Liver (tissue), 8 donors: ENCODE measurements at regions not wholly inside any gene's neighbourhood (a gene's known extent, or its start where the extent isn't known, plus 50 kb on each side); places are given as distances from the start of the nearest gene placed in this dataset.

Experiments used
- DNase-seq: peaks from one replicate; pipeline ENCODE4 v3.0.0-alpha.2; 2017; ENCODE audit warnings: low spot score
- H3K27ac ChIP-seq, 2 donors: one replicate each; pipeline ENCODE4 v1.7.0; 2013; ENCODE audit warnings: inconsistent platforms in 2 of 2, low read length in 2 of 2, control low read depth in 1 of 2, low read depth in 1 of 2, mild to moderate bottlenecking in 1 of 2
- H3K27me3 ChIP-seq, 4 donors: one replicate each; pipeline versions ENCODE4 v1.6.1 to v1.7.0; 2013; ENCODE audit warnings: low read length in 3 of 4, inconsistent platforms in 1 of 4, mild to moderate bottlenecking in 1 of 4, moderate library complexity in 1 of 4; ENCODE audit not compliant: control insufficient read depth in 4 of 4, insufficient read depth in 4 of 4
- H3K36me3 ChIP-seq, 4 donors: one replicate each; pipeline versions ENCODE4 v1.6.1 to v1.7.0; 2013; ENCODE audit warnings: low read length in 3 of 4, mild to moderate bottlenecking in 3 of 4, low read depth in 1 of 4, moderate library complexity in 1 of 4; ENCODE audit not compliant: control insufficient read depth in 4 of 4, insufficient read depth in 3 of 4
- H3K4me1 ChIP-seq, 4 donors: one replicate each; pipeline versions ENCODE4 v1.6.1 to v1.7.0; 2013; ENCODE audit warnings: low read length in 3 of 4, mild to moderate bottlenecking in 3 of 4, moderate library complexity in 1 of 4; ENCODE audit not compliant: control insufficient read depth in 4 of 4, insufficient read depth in 4 of 4
- H3K4me3 ChIP-seq, 3 donors: one replicate each; pipeline versions ENCODE4 v1.6.1 to v1.7.0; 2013; ENCODE audit warnings: low read length in 3 of 3, control low read depth in 1 of 3, low read depth in 1 of 3, mild to moderate bottlenecking in 1 of 3
- H3K9ac ChIP-seq, 2 donors: one replicate each; pipeline ENCODE4 v1.7.0; 2013; ENCODE audit warnings: low read length in 2 of 2, mild to moderate bottlenecking in 2 of 2, moderate library complexity in 2 of 2, control low read depth in 1 of 2, low read depth in 1 of 2
- H3K9me3 ChIP-seq, 4 donors: one replicate each; pipeline versions ENCODE4 v1.6.1 to v1.7.0; 2013; ENCODE audit warnings: low read length in 3 of 4; ENCODE audit not compliant: control insufficient read depth in 4 of 4
- CTCF ChIP-seq: fragments of 150-350 bp; IDR thresholded peaks from 2 replicates; pipeline ENCODE4 v1.5.1; 2017; ENCODE audit warnings: improper control_type of control experiment, low read depth, low read length; ENCODE audit not compliant: missing input control
- EGR1 ChIP-seq, 2 donors: IDR thresholded peaks; 2 replicates each; pipeline ENCODE4 v1.6.1; 2016 to 2018; ENCODE audit warnings: antibody characterized with exemption in 2 of 2, low read depth in 2 of 2
- FOXA1 ChIP-seq: IDR thresholded peaks from 2 replicates; pipeline ENCODE4 v1.6.1; 2016; ENCODE audit warnings: antibody characterized with exemption
- FOXA2 ChIP-seq: IDR thresholded peaks from 2 replicates; pipeline ENCODE4 v1.6.1; 2016; ENCODE audit warnings: antibody characterized with exemption
- GABPA ChIP-seq, 2 donors: IDR thresholded peaks in 1 of 2; conservative IDR thresholded peaks in 1 of 2; 2 replicates each; pipeline ENCODE4 v1.6.1; 2016; ENCODE audit warnings: antibody characterized with exemption in 2 of 2, mild to moderate bottlenecking in 1 of 2, moderate library complexity in 1 of 2
- HNF4A ChIP-seq, 2 donors: conservative IDR thresholded peaks; 2 replicates each; pipeline ENCODE4 v1.6.1; 2016; ENCODE audit warnings: antibody characterized with exemption in 2 of 2, mild to moderate bottlenecking in 2 of 2
- HNF4G ChIP-seq: IDR thresholded peaks from 2 replicates; pipeline ENCODE4 v1.6.1; 2016; ENCODE audit warnings: antibody characterized with exemption
- JUND ChIP-seq, 2 donors: IDR thresholded peaks; 2 replicates each; pipeline ENCODE4 v1.6.1; 2016; ENCODE audit warnings: antibody characterized with exemption in 2 of 2
- MAX ChIP-seq: IDR thresholded peaks from 2 replicates; pipeline ENCODE4 v1.6.1; 2016; ENCODE audit warnings: antibody characterized with exemption
- NR2F2 ChIP-seq: IDR thresholded peaks from 2 replicates; pipeline ENCODE4 v1.6.1; 2016; ENCODE audit warnings: antibody characterized with exemption
- RAD21 ChIP-seq, 2 donors: IDR thresholded peaks; 2 replicates each; pipeline ENCODE4 v1.6.1; 2016; ENCODE audit warnings: antibody characterized with exemption in 2 of 2, mild to moderate bottlenecking in 2 of 2
- RXRA ChIP-seq, 2 donors: IDR thresholded peaks; 2 replicates each; pipeline ENCODE4 v1.6.1; 2017 to 2018; ENCODE audit warnings: antibody characterized with exemption in 2 of 2, mild to moderate bottlenecking in 1 of 2
- SP1 ChIP-seq: IDR thresholded peaks from 2 replicates; pipeline ENCODE4 v1.6.1; 2018; ENCODE audit warnings: antibody characterized with exemption, mild to moderate bottlenecking
- TAF1 ChIP-seq: conservative IDR thresholded peaks from 2 replicates; pipeline ENCODE4 v1.6.1; 2016; ENCODE audit warnings: antibody characterized with exemption, mild to moderate bottlenecking
- YY1 ChIP-seq: IDR thresholded peaks from 2 replicates; pipeline ENCODE4 v1.6.1; 2016; ENCODE audit warnings: antibody characterized with exemption, mild to moderate bottlenecking
- ZBTB33 ChIP-seq: IDR thresholded peaks from 2 replicates; pipeline ENCODE4 v1.6.1; 2016; ENCODE audit warnings: antibody characterized with exemption
- WGBS: extraction: QIAGEN DNeasy Blood & Tissue Kit; methylation state at CpG from one replicate; pipeline ENCODE4 v1.1.7; 2013; 5-methylcytosine and 5-hydroxymethylcytosine counted together
- TF ChIP-seq, protein P1 (sequence below): IDR thresholded peaks from 2 replicates; pipeline ENCODE4 v1.6.1; 2016; ENCODE audit warnings: antibody characterized with exemption, mild to moderate bottlenecking
- TF ChIP-seq, protein P2 (sequence below): IDR thresholded peaks from 2 replicates; pipeline ENCODE4 v1.6.1; 2016; ENCODE audit warnings: antibody characterized with exemption
- donor health status: healthy.
- donor health status: healthy.
- donor health status: healthy.
- donor health status: healthy.
- donor health status: healthy.

DNA sequence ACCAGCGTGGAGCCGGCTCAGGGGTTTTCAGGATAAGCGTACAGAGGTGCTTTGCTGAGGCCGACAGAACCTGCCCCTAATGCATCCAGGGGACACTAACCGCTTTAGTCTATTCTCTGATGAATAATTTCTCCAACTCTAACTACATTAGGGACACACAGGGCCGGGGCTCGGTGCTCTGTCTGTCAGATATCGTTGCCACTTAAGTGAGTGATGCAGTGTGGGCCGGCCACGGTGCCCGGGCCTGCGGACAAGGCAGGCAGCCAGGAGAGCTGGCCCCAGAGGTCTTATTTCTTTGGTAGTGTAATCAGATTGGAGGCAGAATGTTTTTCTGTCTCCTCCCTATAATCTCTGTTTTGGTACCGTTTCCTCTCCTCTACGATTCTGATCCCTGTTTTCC, 62.7 kb downstream of the ADRA2A start:
- H3K36me3 ChIP-seq, result no peaks in the 10 kb centered on the region
- no peak overlapping the region for H3K4me3 ChIP-seq
- no peaks in the 10 kb centered on the region for H3K9me3 ChIP-seq
- no peak overlapping the region for H3K27ac ChIP-seq
- peak; percentile 19 for DNase-seq
- WGBS, result 92% methylated on average over 14 of the region's 14 CpGs
- peaks cover 0 to 4% (median 1%) of the 10 kb centered on the region in 4 donors for H3K27me3 ChIP-seq
- TF ChIP-seq TAF1 (no peak), CTCF (no peak), ZBTB33 (no peak), HNF4G (no peak), SP1 (no peak), MAX (no peak), FOXA2 (no peak), NR2F2 (no peak), YY1 (no peak), JUND (IDR thresholded peaks at IDR 0.05) (no peak), GABPA (IDR thresholded peaks at IDR 0.05 in 1 of 2, conservative IDR thresholded peaks at IDR 0.05 in 1 of 2) (no peak), RXRA (IDR thresholded peaks at IDR 0.05) (no peak), EGR1 (IDR thresholded peaks at IDR 0.05; ENCODE audit: low read depth in 2 of 2) (no peak), FOXA1 (no peak), RAD21 (IDR thresholded peaks at IDR 0.05) (no peak), HNF4A (conservative IDR thresholded peaks at IDR 0.05) (no peak)
- TF ChIP-seq, protein P1, sequence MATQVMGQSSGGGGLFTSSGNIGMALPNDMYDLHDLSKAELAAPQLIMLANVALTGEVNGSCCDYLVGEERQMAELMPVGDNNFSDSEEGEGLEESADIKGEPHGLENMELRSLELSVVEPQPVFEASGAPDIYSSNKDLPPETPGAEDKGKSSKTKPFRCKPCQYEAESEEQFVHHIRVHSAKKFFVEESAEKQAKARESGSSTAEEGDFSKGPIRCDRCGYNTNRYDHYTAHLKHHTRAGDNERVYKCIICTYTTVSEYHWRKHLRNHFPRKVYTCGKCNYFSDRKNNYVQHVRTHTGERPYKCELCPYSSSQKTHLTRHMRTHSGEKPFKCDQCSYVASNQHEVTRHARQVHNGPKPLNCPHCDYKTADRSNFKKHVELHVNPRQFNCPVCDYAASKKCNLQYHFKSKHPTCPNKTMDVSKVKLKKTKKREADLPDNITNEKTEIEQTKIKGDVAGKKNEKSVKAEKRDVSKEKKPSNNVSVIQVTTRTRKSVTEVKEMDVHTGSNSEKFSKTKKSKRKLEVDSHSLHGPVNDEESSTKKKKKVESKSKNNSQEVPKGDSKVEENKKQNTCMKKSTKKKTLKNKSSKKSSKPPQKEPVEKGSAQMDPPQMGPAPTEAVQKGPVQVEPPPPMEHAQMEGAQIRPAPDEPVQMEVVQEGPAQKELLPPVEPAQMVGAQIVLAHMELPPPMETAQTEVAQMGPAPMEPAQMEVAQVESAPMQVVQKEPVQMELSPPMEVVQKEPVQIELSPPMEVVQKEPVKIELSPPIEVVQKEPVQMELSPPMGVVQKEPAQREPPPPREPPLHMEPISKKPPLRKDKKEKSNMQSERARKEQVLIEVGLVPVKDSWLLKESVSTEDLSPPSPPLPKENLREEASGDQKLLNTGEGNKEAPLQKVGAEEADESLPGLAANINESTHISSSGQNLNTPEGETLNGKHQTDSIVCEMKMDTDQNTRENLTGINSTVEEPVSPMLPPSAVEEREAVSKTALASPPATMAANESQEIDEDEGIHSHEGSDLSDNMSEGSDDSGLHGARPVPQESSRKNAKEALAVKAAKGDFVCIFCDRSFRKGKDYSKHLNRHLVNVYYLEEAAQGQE, result no peak
- TF ChIP-seq, protein P2, sequence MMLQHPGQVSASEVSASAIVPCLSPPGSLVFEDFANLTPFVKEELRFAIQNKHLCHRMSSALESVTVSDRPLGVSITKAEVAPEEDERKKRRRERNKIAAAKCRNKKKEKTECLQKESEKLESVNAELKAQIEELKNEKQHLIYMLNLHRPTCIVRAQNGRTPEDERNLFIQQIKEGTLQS, result no peak
- no peaks in the 10 kb centered on the region for H3K4me1 ChIP-seq
- no peak overlapping the region for H3K9ac ChIP-seq
